A673 (cell line): ENCODE measurements at regions not wholly inside any gene's neighbourhood (a gene's known extent, or its start where the extent isn't known, plus 50 kb on each side); places are given as distances from the start of the nearest gene placed in this dataset.

ENCODE experiments used
- BruUV-seq: library from RNA; stranded (reverse); fragments of 400-500 nt; replicated peaks from 2 replicates; lab custom pipeline; 2021; lab: Mats Ljungman, UMichigan
- CTCF ChIA-PET: fragments of 300-600 bp; sonication (Branson Sonifier 250); formaldehyde crosslinking; loops from one replicate; lab custom pipeline; 2022; ENCODE audit warnings: antibody characterized with exemption; lab: Charles Lee
- POLR2A ChIA-PET: fragments of 300-600 bp; sonication (Branson Sonifier 250); formaldehyde crosslinking; loops from one replicate; lab custom pipeline; 2022; ENCODE audit warnings: antibody characterized with exemption; ENCODE audit not compliant: low non-redundant PET; lab: Charles Lee
- DNase-seq: peaks from one replicate; pipeline ENCODE4 v3.0.0-alpha.2; 2015; ENCODE audit warnings: low spot score
- H3K27ac ChIP-seq: fragments of 200-600 bp; sonication (generic); 2 replicates; pipeline ENCODE4 v1.5.1; 2016; ENCODE audit warnings: mixed run types, low read depth, mild to moderate bottlenecking, mixed read lengths, antibody characterized with exemption, low read length; ENCODE audit not compliant: poor library complexity, severe bottlenecking
- H3K27me3 ChIP-seq: fragments of 200-600 bp; sonication (generic); replicated peaks from 2 replicates; pipeline ENCODE4 v1.6.1; 2017; ENCODE audit warnings: mixed run types, low read depth, mild to moderate bottlenecking, mixed read lengths, antibody characterized with exemption, low read length; ENCODE audit not compliant: insufficient read depth, poor library complexity
- H3K36me3 ChIP-seq: fragments of 200-600 bp; sonication (generic); 2 replicates; pipeline ENCODE4 v1.6.1; 2016; ENCODE audit warnings: mixed run types, mild to moderate bottlenecking, mixed read lengths, antibody characterized with exemption, low read length; ENCODE audit not compliant: insufficient read depth, poor library complexity, severe bottlenecking
- H3K4me1 ChIP-seq: fragments of 200-600 bp; sonication (generic); 2 replicates; pipeline ENCODE4 v1.6.1; 2017; ENCODE audit warnings: mixed run types, mild to moderate bottlenecking, mixed read lengths, antibody characterized with exemption, low read length; ENCODE audit not compliant: insufficient read depth, poor library complexity, severe bottlenecking
- H3K4me3 ChIP-seq: fragments of 200-600 bp; sonication (generic); 2 replicates; pipeline ENCODE4 v1.5.1; 2016; ENCODE audit warnings: low read depth, mixed run types, mild to moderate bottlenecking, mixed read lengths, low read length; ENCODE audit not compliant: poor library complexity, severe bottlenecking
- H3K9me3 ChIP-seq: fragments of 200-600 bp; sonication (generic); 2 replicates; pipeline ENCODE4 v1.6.1; 2016; ENCODE audit warnings: mixed run types, low read depth, mild to moderate bottlenecking, mixed read lengths, antibody characterized with exemption, low read length; ENCODE audit not compliant: poor library complexity, severe bottlenecking
- EZH2 ChIP-seq: fragments of 200-600 bp; sonication (generic); IDR thresholded peaks from 2 replicates; pipeline ENCODE4 v1.6.1; 2017; ENCODE audit warnings: borderline replicate concordance, low read depth, mild to moderate bottlenecking, mixed read lengths, antibody characterized with exemption, low read length; ENCODE audit not compliant: poor library complexity, severe bottlenecking
- intact Hi-C: fragments of 100-400 bp; cut with micrococcal nuclease; formaldehyde crosslinking; loops from one replicate; pipeline ENCODE4 v1.10.0; 2022; ENCODE audit not compliant: unreplicated experiment
- TF ChIP-seq, protein P1 (sequence below): fragments of 300-800, 200-600 bp; sonication (generic); conservative IDR thresholded peaks from 2 replicates; pipeline ENCODE4 v1.5.1; 2017; ENCODE audit warnings: low read depth, mild to moderate bottlenecking, antibody characterized with exemption, low read length, moderate library complexity, mixed read lengths

DNA sequence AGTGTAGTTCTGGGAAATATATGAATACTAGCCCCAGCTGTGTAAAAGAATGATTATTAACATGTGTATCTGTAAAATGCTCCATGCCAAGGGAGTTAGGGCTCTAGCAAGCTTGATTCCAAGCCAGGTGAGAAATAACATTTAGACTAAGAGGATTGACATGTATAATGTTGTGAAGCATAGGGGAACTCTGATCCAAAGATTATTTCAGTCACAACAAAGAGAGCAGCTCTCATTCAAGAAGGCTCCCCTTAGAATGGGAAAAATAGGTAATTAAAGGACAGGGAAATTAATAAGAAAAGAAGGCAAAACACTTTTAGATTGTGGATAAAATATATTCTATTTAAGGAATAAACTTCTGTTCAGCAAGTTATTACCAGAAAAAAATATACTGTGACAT is 347.3 kb upstream of the CDH7 start:
- Histone ChIP-seq H3K27me3 (no peaks in the 10 kb centered on the region), H3K9me3 (no peaks in the 10 kb centered on the region), H3K4me3 (no peak overlapping the region), H3K4me1 (no peaks in the 10 kb centered on the region), H3K27ac (no peak overlapping the region), H3K36me3 (no peaks in the 10 kb centered on the region)
- intact Hi-C loops = no loop called here
- BruUV-seq = no TSS peak
- no peak for TF ChIP-seq EZH2
- TF ChIP-seq, protein P1, sequence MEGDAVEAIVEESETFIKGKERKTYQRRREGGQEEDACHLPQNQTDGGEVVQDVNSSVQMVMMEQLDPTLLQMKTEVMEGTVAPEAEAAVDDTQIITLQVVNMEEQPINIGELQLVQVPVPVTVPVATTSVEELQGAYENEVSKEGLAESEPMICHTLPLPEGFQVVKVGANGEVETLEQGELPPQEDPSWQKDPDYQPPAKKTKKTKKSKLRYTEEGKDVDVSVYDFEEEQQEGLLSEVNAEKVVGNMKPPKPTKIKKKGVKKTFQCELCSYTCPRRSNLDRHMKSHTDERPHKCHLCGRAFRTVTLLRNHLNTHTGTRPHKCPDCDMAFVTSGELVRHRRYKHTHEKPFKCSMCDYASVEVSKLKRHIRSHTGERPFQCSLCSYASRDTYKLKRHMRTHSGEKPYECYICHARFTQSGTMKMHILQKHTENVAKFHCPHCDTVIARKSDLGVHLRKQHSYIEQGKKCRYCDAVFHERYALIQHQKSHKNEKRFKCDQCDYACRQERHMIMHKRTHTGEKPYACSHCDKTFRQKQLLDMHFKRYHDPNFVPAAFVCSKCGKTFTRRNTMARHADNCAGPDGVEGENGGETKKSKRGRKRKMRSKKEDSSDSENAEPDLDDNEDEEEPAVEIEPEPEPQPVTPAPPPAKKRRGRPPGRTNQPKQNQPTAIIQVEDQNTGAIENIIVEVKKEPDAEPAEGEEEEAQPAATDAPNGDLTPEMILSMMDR = no peak
- POLR2A ChIA-PET = no interaction called here
- DNase-seq = no peak
- CTCF ChIA-PET = no interaction called here

DNA sequence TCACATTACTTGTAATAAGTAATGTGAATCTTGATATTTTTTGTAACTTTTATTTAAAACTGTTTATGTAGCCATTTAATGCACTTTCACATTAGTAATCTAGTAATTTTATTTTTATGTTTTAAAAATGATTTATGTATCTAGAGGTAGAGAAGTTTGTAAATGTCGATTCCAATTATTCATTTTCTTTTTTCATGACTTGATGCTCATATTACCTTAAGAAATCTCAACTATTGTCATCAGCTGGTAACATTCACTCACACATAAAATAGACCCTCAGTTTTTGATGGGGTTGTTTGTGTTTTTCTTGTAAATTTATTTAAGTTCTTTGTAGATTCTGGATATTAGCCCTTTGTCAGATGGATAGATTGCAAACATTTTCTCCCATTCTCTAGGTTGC is 351.7 kb upstream of the CDH7 start:
- DNase-seq = no peak
- intact Hi-C loops = no loop called here
- Histone ChIP-seq H3K27me3 (no peaks in the 10 kb centered on the region), H3K4me1 (no peaks in the 10 kb centered on the region), H3K27ac (no peak overlapping the region), H3K9me3 (no peaks in the 10 kb centered on the region), H3K4me3 (no peak overlapping the region), H3K36me3 (no peaks in the 10 kb centered on the region)
- CTCF ChIA-PET = no interaction called here
- BruUV-seq = no TSS peak
- TF ChIP-seq EZH2 = no peak
- TF ChIP-seq, protein P1 = no peak
- POLR2A ChIA-PET = no interaction called here

DNA sequence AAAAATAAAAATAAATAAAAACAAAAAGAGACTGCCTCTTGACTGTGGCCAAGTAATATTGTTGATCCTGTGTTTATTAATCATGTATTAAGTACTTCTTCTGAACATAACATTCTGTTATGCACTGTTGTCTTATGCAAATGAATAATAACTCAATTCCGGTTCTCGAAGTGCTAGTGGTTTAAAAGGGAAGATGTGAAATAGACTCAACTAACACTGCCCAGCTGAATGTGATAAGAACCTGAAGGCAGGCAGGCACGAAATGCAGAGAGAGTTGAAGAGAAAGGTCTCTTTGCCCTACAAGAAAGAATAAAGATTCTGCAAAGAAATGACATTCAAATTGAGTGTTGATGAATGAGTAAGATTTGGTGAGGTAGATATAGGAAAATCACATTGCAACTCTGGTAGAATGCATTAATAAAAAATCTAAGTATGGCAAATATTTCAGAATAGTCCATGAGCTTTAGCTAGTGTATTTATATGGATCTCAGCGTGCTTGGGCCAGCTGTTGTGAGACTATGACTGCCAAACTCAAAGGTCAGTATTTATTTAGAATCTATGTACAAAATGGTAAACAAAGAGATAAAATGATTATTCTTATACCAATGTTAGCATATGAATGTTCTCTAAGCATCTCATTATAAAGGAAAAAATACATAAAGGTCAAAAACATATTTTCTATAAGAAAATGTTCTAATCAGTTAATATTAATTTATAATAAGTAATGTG is 352.3 kb upstream of the CDH7 start:
- no peaks in the 10 kb centered on the region for H3K9me3 ChIP-seq
- TF ChIP-seq, protein P1 = no peak
- no peak for TF ChIP-seq EZH2
- intact Hi-C loops = no loop called here
- H3K4me1 ChIP-seq = no peaks in the 10 kb centered on the region
- no peaks in the 10 kb centered on the region for H3K27me3 ChIP-seq
- no peak for DNase-seq
- no peak overlapping the region for H3K4me3 ChIP-seq
- H3K27ac ChIP-seq = no peak overlapping the region
- no TSS peak for BruUV-seq
- no peaks in the 10 kb centered on the region for H3K36me3 ChIP-seq
- POLR2A ChIA-PET = no interaction called here
- CTCF ChIA-PET = no interaction called here
